ENCODE measurements at regions not wholly inside any gene's neighbourhood (a gene's known extent, or its start where the extent isn't known, plus 50 kb on each side); places are given as distances from the start of the nearest gene placed in this dataset.
"Not testable (repeated sequence)": the region's sequence is repeated elsewhere in the genome, so short reads cannot be mapped to it uniquely, and the experiment has no call there.

DNA sequence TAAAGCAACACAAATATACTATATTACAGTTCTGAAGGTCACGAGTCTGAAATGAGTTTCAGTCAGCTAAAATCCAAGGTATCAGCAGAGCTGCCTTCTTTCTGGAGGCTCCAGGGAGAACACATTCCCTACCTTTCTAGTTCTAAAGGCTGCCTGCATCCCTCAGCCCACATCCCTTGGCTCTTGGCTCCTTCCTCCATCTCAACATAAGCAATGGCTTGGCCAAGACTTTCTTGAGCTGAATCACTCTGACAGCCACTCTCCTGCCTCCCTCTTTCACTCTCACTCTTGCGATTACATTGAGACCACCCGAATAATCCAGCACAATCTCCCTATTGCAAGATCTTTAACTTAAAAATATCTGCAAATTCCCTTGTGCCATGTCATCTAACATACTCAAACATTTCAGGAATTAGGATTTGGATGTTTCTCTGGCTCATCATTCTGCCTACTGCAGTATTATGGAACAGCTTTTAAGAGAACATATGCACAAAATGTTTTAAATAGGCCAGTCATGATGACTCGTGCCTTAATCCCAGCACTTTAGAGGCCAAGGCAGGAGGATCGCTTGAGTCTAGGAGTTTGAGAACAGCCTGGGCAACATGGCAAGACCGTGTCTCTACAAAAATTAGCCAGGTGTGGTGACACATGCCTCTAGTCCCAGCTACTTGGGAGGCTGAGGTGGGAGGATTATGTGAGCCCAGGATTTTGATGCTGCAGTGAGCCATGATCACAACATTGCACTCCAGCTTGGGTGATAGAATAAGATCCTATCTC lies 144.2 kb upstream of the VSTM2A start:
- FAIRE-seq = peak; percentile 85
- DNase-seq (ENCODE audit: insufficient read length, low spot score) = no peak
- no peak for TF ChIP-seq POLR2A (IDR thresholded peaks at IDR 0.05; ENCODE audit: low read depth, low read length)

DNA sequence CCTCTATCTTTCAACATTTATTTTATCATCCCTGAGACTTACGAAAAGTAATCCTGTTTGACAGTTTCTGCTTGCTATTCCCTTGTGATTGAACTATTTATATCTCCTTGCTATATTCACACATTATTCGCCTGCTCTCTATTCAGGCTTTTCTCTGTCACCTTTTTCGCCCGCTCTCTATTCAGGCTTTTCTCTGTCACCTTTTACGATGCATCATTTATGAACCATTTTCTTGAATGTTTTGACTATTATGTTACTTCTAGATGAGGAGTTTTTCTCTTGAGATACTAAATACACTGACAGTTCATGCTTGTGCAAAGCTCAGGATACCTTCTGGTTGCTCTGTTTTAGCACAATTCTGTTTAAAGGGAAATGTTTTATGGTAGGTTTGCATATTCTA lies 143.3 kb upstream of the VSTM2A start:
- DNase-seq (ENCODE audit: insufficient read length, low spot score) (no peak), FAIRE-seq (peak; percentile 72)
- TF ChIP-seq POLR2A (IDR thresholded peaks at IDR 0.05; ENCODE audit: low read depth, low read length) = no peak

DNA sequence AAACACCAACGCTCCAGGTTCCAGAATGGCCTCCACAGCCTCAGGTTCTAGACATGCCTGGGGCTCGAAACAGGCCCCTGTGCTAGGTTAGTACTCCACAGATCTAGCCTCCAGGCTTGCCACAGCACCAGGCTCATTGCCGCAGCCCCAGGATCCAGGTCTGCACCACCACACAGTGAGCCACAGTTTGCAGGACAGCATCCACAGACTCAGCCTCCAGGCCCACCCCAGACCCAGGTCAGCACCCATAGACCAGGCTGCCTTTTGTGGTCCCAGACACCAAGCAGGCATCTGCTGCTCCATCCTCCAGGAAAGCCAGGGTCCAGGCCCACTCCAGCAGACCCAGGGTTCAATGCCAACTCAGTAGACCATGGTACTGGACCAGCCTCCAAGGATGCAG lies 132.3 kb upstream of the VSTM2A start:
- DNase-seq (ENCODE audit: insufficient read length, low spot score) = no peak
- FAIRE-seq = no peak
- TF ChIP-seq POLR2A (IDR thresholded peaks at IDR 0.05; ENCODE audit: low read depth, low read length) = no peak

DNA sequence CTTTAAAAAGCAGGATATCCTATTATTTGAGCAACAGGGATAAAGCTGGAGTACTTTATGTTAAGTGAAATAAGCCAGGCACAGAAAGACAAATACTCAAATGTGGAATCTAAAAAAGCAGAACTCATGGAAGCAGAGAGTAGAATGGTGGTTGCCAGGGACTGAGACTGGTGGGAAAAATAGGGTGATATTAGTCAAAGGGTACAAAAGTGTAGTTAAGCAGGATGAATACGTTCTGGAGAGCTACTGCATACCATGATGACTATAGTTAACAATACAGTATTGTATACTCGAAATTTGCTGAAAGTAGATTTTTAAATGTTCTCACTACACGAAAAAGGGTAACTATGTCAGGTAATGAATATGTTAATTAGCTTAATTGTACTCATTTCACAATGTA lies 125.5 kb upstream of the VSTM2A start:
- DNase-seq (ENCODE audit: insufficient read length, low spot score) (no peak), FAIRE-seq (peak; percentile 78)
- no peak for TF ChIP-seq POLR2A (IDR thresholded peaks at IDR 0.05; ENCODE audit: low read depth, low read length)

DNA sequence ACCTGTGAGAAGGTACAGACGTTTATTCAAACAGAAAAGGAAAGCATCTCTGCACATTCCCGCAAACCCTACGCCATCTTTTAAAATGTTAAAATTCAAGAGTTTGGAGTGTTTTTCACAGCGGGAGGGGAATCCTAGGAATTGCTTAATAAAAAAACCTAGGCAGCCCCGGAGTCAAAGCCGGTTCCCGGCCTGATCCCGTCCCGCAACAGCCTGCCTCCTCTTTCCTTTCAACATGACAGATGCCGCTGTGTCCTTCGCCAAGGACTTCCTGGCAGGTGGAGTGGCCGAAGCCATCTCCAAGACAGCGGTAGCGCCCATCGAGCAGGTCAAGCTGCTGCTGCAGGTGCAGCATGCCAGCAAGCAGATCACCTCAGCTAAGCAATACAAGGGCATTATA lies 123.0 kb upstream of the VSTM2A start:
- TF ChIP-seq POLR2A (IDR thresholded peaks at IDR 0.05; ENCODE audit: low read depth, low read length) = no peak
- FAIRE-seq = no peak
- DNase-seq (ENCODE audit: insufficient read length, low spot score) = no peak

DNA sequence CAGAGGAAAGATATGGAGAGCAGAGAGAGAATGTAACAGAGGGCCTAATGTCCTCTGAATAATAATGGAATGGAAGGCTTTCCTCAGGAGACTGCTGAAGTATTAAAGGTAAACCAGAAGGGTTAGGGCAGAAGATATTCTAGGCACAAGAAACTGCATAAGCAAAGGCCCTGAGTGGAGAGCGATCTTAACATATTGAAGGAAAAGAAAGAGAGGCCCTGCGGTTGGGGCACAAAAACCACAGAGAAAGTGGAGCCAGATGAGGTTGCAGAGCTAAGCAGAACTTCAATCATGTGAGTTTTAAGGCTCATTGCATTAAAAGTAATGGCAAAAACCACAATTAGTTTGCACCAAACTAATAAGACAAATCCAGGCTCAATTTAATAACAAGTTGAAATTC lies 115.8 kb upstream of the VSTM2A start:
- DNase-seq (ENCODE audit: insufficient read length, low spot score) (no peak), FAIRE-seq (no peak)
- TF ChIP-seq POLR2A (IDR thresholded peaks at IDR 0.05; ENCODE audit: low read depth, low read length) = no peak

DNA sequence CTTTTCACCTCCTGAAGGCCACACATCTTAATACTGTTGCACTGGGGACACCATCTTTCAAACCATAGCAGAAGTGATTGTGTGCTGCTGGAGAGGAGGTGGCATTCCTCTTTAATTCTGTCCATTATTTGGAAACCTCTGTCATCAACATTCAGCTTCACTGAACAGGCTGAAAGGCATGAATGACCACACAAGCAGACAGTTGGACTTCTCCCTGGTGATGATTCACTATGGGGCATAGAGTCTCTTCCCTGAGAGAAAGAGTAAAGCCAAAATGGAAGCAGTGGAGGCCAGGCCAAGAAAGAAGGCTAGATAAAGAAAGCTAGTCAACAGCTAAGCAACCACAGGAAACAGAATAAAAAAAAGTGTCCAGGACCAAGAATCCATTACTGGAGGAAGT lies 113.1 kb upstream of the VSTM2A start:
- FAIRE-seq (peak; percentile 69), DNase-seq (ENCODE audit: insufficient read length, low spot score) (no peak)
- TF ChIP-seq POLR2A (IDR thresholded peaks at IDR 0.05; ENCODE audit: low read depth, low read length) = no peak

DNA sequence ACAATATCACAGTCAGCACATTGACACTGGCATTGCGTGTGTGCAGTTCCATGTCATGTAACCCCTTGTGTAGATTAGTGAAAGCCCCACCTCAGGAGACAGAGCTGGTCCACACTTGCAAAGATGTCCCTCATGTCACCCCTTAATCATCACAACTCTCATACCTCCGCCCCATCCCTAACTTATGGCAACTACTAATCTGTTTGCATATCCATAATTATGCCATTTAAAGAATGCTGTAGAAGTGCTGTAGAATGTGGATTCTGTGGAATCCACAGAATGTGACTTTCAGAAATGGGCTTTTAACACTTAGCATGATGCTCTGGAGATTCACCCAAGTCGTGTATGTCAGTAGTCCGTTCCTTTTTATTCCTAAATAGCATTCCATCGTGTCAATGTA lies 102.8 kb upstream of the VSTM2A start:
- TF ChIP-seq POLR2A (IDR thresholded peaks at IDR 0.05; ENCODE audit: low read depth, low read length) = no peak
- DNase-seq (ENCODE audit: insufficient read length, low spot score) (no peak), FAIRE-seq (no peak)

DNA sequence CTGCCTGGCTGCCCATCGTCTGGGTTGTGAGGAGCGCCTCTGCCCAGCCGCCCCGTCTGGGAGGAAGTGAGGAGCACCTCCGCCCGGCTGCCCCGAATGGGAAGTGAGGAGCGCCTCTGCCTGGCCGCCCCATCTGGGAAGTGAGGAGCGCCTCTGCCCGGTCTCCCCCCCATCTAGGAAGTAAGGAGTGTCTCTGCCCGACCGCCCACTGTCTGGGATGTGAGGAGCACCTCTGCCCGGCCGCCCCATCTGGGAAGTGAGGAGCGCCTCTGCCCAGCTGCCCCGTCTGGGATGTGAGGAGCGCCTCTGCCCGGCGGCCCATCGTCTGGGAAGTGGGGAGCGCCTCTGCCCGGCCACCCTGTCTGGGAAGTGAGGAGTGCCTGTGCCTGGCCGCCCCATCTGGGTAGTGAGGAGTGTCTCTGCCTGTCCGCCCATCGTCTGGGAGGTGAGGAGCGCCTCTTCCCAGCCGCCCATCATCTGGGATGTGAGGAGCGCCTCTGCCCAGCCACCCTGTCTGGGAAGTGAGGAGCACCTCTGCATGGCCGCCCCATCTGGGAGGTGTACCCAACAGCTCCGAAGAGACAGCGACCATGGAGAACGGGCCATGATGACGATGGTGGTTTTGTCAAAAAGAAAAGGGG lies 98.0 kb upstream of the VSTM2A start:
- not testable (repeated sequence) for FAIRE-seq; DNase-seq (ENCODE audit: insufficient read length, low spot score)

DNA sequence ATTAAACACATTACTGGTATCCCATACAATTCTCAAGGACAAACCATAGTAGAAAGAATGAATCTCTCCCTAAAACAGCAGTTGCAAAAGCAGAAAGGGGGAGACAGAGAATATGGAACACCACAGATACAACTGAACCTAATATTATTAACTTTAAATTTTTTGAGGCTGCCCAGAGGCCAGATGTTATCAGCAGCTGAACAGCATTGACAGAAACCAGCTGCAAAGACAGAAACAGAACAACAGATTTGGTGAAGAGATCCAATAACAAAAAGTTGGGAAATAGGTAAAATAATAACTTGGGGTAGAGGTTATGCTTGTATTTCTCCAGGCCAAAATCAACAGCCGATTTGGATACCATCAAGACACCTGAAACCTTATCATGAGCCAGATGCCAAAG lies 89.0 kb upstream of the VSTM2A start:
- DNase-seq (ENCODE audit: insufficient read length, low spot score); FAIRE-seq: not testable (repeated sequence)

DNA sequence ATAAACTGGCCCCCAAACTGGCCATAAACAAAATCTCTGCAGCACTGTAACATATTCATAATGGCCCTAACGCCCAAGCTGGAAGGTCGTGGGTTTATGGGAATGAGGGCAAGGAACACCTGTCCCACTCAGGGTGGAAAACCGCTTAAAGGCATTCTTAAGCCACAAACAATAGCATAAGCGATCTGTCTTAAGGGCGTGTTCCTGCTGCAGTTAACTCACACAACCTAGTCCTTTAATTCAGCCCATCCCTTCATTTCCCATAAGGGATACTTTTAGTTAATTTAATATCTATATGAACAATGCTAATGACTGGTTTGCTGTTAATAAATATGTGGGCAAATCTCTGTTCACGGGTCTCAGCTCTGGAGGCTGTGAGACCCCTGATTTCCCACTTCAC lies 87.5 kb upstream of the VSTM2A start:
- FAIRE-seq = not testable (repeated sequence)

DNA sequence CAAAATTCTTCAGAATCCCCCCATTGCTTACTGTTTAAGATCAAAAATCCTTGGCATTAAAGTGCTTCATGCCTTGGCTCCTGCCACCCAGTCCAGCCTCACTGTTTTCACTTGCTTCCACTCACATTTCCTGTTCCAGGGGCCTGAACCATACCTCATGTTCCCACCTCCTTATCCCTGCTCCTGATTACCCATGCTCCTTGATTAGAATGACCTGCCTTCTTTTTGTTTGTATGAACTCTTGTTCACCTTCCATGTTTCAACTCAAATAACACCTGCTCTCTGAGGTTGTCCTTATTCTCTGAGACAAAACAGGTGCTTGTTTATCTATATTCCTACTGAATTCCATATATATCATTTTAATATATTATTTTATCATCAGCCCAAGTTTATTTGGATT lies 77.1 kb upstream of the VSTM2A start:
- FAIRE-seq = peak; percentile 50
- no peak for DNase-seq (ENCODE audit: insufficient read length, low spot score)
- no peak for TF ChIP-seq POLR2A (IDR thresholded peaks at IDR 0.05; ENCODE audit: low read depth, low read length)

More for the DNA sequence above, 87.5 kb upstream of the VSTM2A start:
- not testable (repeated sequence) for DNase-seq (ENCODE audit: insufficient read length, low spot score)

DNA sequence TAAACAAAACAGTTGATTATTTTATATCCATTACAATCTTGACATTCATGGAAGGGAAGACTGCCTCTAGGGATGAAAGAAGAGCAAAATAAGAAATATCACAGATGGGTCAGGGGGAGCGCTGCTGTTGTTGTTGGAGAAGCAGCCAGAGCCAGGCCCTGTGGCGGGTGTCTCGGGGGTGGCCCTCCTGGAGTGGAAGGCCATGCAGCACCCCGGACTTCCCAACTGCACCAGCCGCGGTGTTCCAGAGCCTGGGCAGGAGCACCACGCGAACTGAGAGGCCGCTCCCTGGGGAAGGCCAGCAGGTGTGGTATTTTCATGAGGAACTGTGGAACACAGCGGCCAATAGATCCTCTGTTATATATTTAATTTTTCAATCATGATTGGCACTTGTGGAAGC lies 72.4 kb upstream of the VSTM2A start:
- no peak for TF ChIP-seq POLR2A (IDR thresholded peaks at IDR 0.05; ENCODE audit: low read depth, low read length)
- no peak for FAIRE-seq
- no peak for DNase-seq (ENCODE audit: insufficient read length, low spot score)

DNA sequence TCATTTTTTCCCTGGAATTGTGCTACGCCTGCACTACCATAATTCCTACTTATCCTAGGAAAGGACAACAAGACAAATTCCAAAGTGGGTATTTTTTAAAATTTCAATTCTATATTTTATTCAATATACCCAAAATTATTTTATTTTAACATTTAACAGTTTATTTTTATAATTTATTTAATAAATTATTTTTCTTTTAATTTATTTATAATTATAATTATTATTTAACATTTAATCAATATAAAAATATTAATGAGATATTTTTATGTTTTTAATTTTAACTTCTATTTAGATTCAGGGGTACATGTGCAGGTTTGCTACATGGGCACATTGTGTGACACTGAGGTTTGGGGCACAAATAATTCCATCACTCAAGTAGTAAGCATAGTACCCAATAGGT lies 65.6 kb upstream of the VSTM2A start:
- FAIRE-seq = no peak
- no peak for DNase-seq (ENCODE audit: insufficient read length, low spot score)

DNA sequence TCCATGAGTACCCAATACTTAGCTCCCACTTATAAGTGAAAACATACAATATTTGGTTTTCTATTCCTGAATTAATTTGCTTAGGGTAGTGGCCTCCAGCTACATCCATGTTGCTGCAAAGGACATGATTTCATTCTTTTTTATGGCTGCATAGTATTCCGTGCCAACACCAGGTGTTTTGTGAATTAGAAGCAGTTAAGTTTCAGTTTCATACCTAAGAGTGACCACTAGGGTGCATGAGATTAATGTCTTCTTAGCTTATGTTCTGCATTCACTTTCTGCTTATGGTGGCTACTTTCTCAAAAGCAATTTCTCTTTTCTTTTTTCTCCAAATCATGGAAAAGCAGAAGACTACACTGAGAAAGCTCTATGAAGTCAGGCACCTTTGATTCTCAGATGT lies 65.1 kb upstream of the VSTM2A start:
- no peak for DNase-seq (ENCODE audit: insufficient read length, low spot score)
- FAIRE-seq = peak; percentile 91

More for the DNA sequence above, 65.6 kb upstream of the VSTM2A start:
- no peak for TF ChIP-seq POLR2A (IDR thresholded peaks at IDR 0.05; ENCODE audit: low read depth, low read length)

More for the DNA sequence above, 65.1 kb upstream of the VSTM2A start:
- TF ChIP-seq POLR2A (IDR thresholded peaks at IDR 0.05; ENCODE audit: low read depth, low read length) = no peak

Data from H54 (cell line).